ENCODE measurements at regions not wholly inside any gene's neighbourhood (a gene's known extent, or its start where the extent isn't known, plus 50 kb on each side); places are given as distances from the start of the nearest gene placed in this dataset.

- no peaks in the 10 kb centered on the region for H4K20me1 ChIP-seq (ENCODE audit: insufficient read depth, low read length)
- H3K4me2 ChIP-seq (ENCODE audit: insufficient read depth, low read length), result no peak overlapping the region
- H3K9me3 ChIP-seq (ENCODE audit: low read depth, low read length), result no peaks in the 10 kb centered on the region
- DNase-seq (ENCODE audit: insufficient read length, low spot score, missing footprints), result no peak
- H3K27ac ChIP-seq (ENCODE audit: low read depth, low read length), result no peak overlapping the region
- no peaks in the 10 kb centered on the region for H3K36me3 ChIP-seq (ENCODE audit: insufficient read depth, low read length)
- no peaks in the 10 kb centered on the region for H3K79me2 ChIP-seq (ENCODE audit: insufficient read depth, low read length)
- H2AFZ ChIP-seq (ENCODE audit: low read length), result no peak overlapping the region
- H3K4me1 ChIP-seq (ENCODE audit: insufficient read depth, low read length), result no peaks in the 10 kb centered on the region
- no peak for TF ChIP-seq CTCF (IDR thresholded peaks at IDR 0.05; ENCODE audit: extremely low read depth, low read depth, low read length)
- H3K4me3 ChIP-seq (ENCODE audit: insufficient read depth, low read length), result no peak overlapping the region
- H3K27me3 ChIP-seq (ENCODE audit: insufficient read depth, low read length), result no peaks in the 10 kb centered on the region
Measured at GRCh38 chr3:182036382-182036781, 324.7 kb downstream of the SOX2 start.

- DNase-seq (ENCODE audit: insufficient read length, low spot score, missing footprints), result no peak
- H4K20me1 ChIP-seq (ENCODE audit: insufficient read depth, low read length), result no peaks in the 10 kb centered on the region
- no peak for TF ChIP-seq CTCF (IDR thresholded peaks at IDR 0.05; ENCODE audit: extremely low read depth, low read depth, low read length)
- H2AFZ ChIP-seq (ENCODE audit: low read length), result no peak overlapping the region
- H3K36me3 ChIP-seq (ENCODE audit: insufficient read depth, low read length), result no peaks in the 10 kb centered on the region
- no peak overlapping the region for H3K4me2 ChIP-seq (ENCODE audit: insufficient read depth, low read length)
- no peak overlapping the region for H3K4me3 ChIP-seq (ENCODE audit: insufficient read depth, low read length)
- no peaks in the 10 kb centered on the region for H3K4me1 ChIP-seq (ENCODE audit: insufficient read depth, low read length)
- H3K79me2 ChIP-seq (ENCODE audit: insufficient read depth, low read length), result no peaks in the 10 kb centered on the region
- no peaks in the 10 kb centered on the region for H3K27me3 ChIP-seq (ENCODE audit: insufficient read depth, low read length)
- no peak overlapping the region for H3K27ac ChIP-seq (ENCODE audit: low read depth, low read length)
- H3K9me3 ChIP-seq (ENCODE audit: low read depth, low read length), result no peaks in the 10 kb centered on the region
Measured at GRCh38 chr3:182041668-182042291, 330.1 kb downstream of the SOX2 start.

DNA sequence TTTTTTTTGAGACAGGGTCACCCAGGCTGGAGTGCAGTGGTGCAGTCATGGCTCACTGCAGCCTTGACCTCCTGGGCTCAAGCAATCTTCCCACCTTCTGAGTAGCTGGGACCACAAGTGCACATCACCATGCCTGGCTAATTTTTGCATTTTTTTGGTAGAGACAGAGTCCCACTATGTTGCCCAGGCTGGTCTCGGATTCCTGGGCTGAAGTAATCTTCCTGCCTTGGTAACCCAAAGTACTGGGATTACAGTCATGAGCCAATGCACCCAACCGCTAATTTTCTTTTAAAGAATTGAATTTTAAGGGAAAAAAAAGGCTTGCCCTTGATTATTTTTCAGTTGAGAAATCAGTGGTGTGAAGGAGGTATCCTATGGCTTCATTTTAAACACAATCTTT lies 334.0 kb downstream of the SOX2 start:
- no peak for TF ChIP-seq CTCF (IDR thresholded peaks at IDR 0.05; ENCODE audit: extremely low read depth, low read depth, low read length)
- Histone ChIP-seq H2AFZ (ENCODE audit: low read length) (no peak overlapping the region), H3K27ac (ENCODE audit: low read depth, low read length) (no peak overlapping the region), H3K27me3 (ENCODE audit: insufficient read depth, low read length) (no peaks in the 10 kb centered on the region), H4K20me1 (ENCODE audit: insufficient read depth, low read length) (no peaks in the 10 kb centered on the region), H3K36me3 (ENCODE audit: insufficient read depth, low read length) (no peaks in the 10 kb centered on the region), H3K79me2 (ENCODE audit: insufficient read depth, low read length) (no peaks in the 10 kb centered on the region), H3K4me3 (ENCODE audit: insufficient read depth, low read length) (no peak overlapping the region), H3K9me3 (ENCODE audit: low read depth, low read length) (no peaks in the 10 kb centered on the region), H3K4me2 (ENCODE audit: insufficient read depth, low read length) (no peak overlapping the region), H3K4me1 (ENCODE audit: insufficient read depth, low read length) (no peaks in the 10 kb centered on the region)
- no peak for DNase-seq (ENCODE audit: insufficient read length, low spot score, missing footprints)

DNA sequence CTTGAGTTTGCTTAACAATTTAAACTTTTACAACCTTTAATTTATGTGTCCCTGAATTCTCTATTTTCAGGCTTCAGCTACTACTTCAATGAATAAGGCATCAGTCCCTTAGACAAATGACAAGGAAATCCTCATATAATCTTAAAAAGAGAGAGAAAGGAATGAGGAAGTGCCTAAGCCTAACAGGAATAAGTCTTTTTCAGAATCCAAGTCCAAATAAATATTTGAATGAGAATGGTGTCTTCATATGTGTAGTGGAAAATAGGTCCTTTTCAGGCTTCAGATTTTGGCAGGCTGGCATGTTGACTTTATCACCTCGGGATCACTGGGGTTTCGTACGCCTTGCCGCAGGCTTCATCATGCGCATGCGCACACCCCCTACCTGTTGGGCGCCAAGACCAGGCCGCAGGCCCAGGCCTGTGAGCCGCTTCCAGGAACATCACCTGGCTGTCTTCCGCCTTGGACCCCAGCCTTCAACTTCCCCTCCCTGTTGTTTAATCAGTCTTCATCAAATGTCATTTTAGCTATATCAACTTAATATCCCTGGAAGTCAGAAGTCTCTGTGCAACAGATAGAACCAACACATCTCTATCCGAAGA lies 334.5 kb downstream of the SOX2 start:
- no peaks in the 10 kb centered on the region for H3K36me3 ChIP-seq (ENCODE audit: insufficient read depth, low read length)
- H3K4me3 ChIP-seq (ENCODE audit: insufficient read depth, low read length), result no peak overlapping the region
- no peaks in the 10 kb centered on the region for H3K4me1 ChIP-seq (ENCODE audit: insufficient read depth, low read length)
- H3K27me3 ChIP-seq (ENCODE audit: insufficient read depth, low read length), result no peaks in the 10 kb centered on the region
- TF ChIP-seq CTCF (IDR thresholded peaks at IDR 0.05; ENCODE audit: extremely low read depth, low read depth, low read length), result no peak
- no peaks in the 10 kb centered on the region for H4K20me1 ChIP-seq (ENCODE audit: insufficient read depth, low read length)
- no peaks in the 10 kb centered on the region for H3K9me3 ChIP-seq (ENCODE audit: low read depth, low read length)
- no peak overlapping the region for H3K27ac ChIP-seq (ENCODE audit: low read depth, low read length)
- no peak overlapping the region for H3K4me2 ChIP-seq (ENCODE audit: insufficient read depth, low read length)
- H3K79me2 ChIP-seq (ENCODE audit: insufficient read depth, low read length), result no peaks in the 10 kb centered on the region
- no peak overlapping the region for H2AFZ ChIP-seq (ENCODE audit: low read length)
- peak; percentile 29 for DNase-seq (ENCODE audit: insufficient read length, low spot score, missing footprints)
